HG02759 (cell line): ENCODE measurements at regions not wholly inside any gene's neighbourhood (a gene's known extent, or its start where the extent isn't known, plus 50 kb on each side); places are given as distances from the start of the nearest gene placed in this dataset.

ENCODE experiments used
- ATAC-seq: cut with Tn5 transposase; IDR thresholded peaks from one replicate; pipeline ENCODE4 v1.9.1; 2021; ENCODE audit warnings: mild to moderate bottlenecking, moderate library complexity; ENCODE audit not compliant: unreplicated experiment

GRCh38 chr17:72005332-72006163 lies 115.3 kb upstream of the SOX9 start:
- ATAC-seq: peak; percentile 67

- ATAC-seq: no peak
Observed at GRCh38 chr17:72008236-72008876, 112.5 kb upstream of the SOX9 start.

- ATAC-seq: no peak
Observed at GRCh38 chr17:72011561-72011960, 109.3 kb upstream of the SOX9 start.

- ATAC-seq: peak; percentile 56
Observed at GRCh38 chr17:72021417-72022041, 99.3 kb upstream of the SOX9 start.

- ATAC-seq: no peak
Observed at GRCh38 chr17:72022328-72023275, 98.2 kb upstream of the SOX9 start.

GRCh38 chr17:72024457-72024856 lies 96.4 kb upstream of the SOX9 start:
- no peak for ATAC-seq

GRCh38 chr17:72025113-72025512 lies 95.7 kb upstream of the SOX9 start:
- no peak for ATAC-seq

GRCh38 chr17:72030067-72030899 lies 90.5 kb upstream of the SOX9 start:
- ATAC-seq: peak; percentile 79

GRCh38 chr17:72031219-72031884 lies 89.5 kb upstream of the SOX9 start:
- ATAC-seq: no peak

- no peak for ATAC-seq
Observed at GRCh38 chr17:72033334-72033733, 87.5 kb upstream of the SOX9 start.

GRCh38 chr17:72034000-72034399 lies 86.8 kb upstream of the SOX9 start:
- peak; percentile 39 for ATAC-seq

GRCh38 chr17:72038427-72038826 lies 82.4 kb upstream of the SOX9 start:
- no peak for ATAC-seq

GRCh38 chr17:72039490-72039889 lies 81.3 kb upstream of the SOX9 start:
- no peak for ATAC-seq

- ATAC-seq: no peak
Observed at GRCh38 chr17:72046178-72046577, 74.6 kb upstream of the SOX9 start.

- ATAC-seq: no peak
Observed at GRCh38 chr17:72046643-72047612, 73.9 kb upstream of the SOX9 start.

- no peak for ATAC-seq
Observed at GRCh38 chr17:72049914-72050313, 70.9 kb upstream of the SOX9 start.

GRCh38 chr17:72053036-72053435 lies 67.8 kb upstream of the SOX9 start:
- no peak for ATAC-seq

- ATAC-seq: no peak
Observed at GRCh38 chr17:72053449-72053848, 67.4 kb upstream of the SOX9 start.
